Inflammatory macrophage treated with lipopolysaccharide for 4 hours (primary cell): ENCODE measurements at regions not wholly inside any gene's neighbourhood (a gene's known extent, or its start where the extent isn't known, plus 50 kb on each side); places are given as distances from the start of the nearest gene placed in this dataset.
A peak's percentile ranks its signal among the peaks of the same experiment; 100 is the strongest.

Source experiments
- DNase-seq: peaks from one replicate; pipeline ENCODE4 v3.0.0-alpha.2; 2020

GRCh38 chr1:55696181-55696754 is 481.1 kb upstream of the USP24 start:
- no peak for DNase-seq

- no peak for DNase-seq
These were observed 480.4 kb upstream of the USP24 start for GRCh38 chr1:55695552-55695951.

- no peak for DNase-seq
These were observed 480.0 kb upstream of the USP24 start for GRCh38 chr1:55695151-55695550.

- no peak for DNase-seq
These were observed 479.2 kb upstream of the USP24 start for GRCh38 chr1:55694310-55694801.

- no peak for DNase-seq
These were observed 477.6 kb upstream of the USP24 start for GRCh38 chr1:55692726-55693125.

GRCh38 chr1:55690366-55690765 is 475.2 kb upstream of the USP24 start:
- no peak for DNase-seq

GRCh38 chr1:55689800-55690199 is 474.6 kb upstream of the USP24 start:
- no peak for DNase-seq

- DNase-seq: no peak
These were observed 470.4 kb upstream of the USP24 start for GRCh38 chr1:55685560-55685959.

- DNase-seq: no peak
These were observed 469.0 kb upstream of the USP24 start for GRCh38 chr1:55684131-55684650.

- DNase-seq: no peak
These were observed 467.0 kb upstream of the USP24 start for GRCh38 chr1:55682198-55682597.

- no peak for DNase-seq
These were observed 464.8 kb upstream of the USP24 start for GRCh38 chr1:55679971-55680370.

GRCh38 chr1:55673416-55673815 is 458.3 kb upstream of the USP24 start:
- DNase-seq: no peak

- no peak for DNase-seq
These were observed 455.3 kb upstream of the USP24 start for GRCh38 chr1:55670331-55671082.

GRCh38 chr1:55669293-55669692 is 454.1 kb upstream of the USP24 start:
- no peak for DNase-seq

GRCh38 chr1:55662875-55663274 is 447.7 kb upstream of the USP24 start:
- no peak for DNase-seq

GRCh38 chr1:55658917-55659316 is 443.8 kb upstream of the USP24 start:
- no peak for DNase-seq

- no peak for DNase-seq
These were observed 439.6 kb upstream of the USP24 start for GRCh38 chr1:55654750-55655149.

GRCh38 chr1:55654171-55654570 is 439.0 kb upstream of the USP24 start:
- DNase-seq: no peak

GRCh38 chr1:55650444-55650843 is 435.3 kb upstream of the USP24 start:
- no peak for DNase-seq

- DNase-seq: no peak
These were observed 431.0 kb upstream of the USP24 start for GRCh38 chr1:55646181-55646580.

GRCh38 chr1:55645270-55645669 is 430.1 kb upstream of the USP24 start:
- DNase-seq: no peak

GRCh38 chr1:55641947-55642346 is 426.8 kb upstream of the USP24 start:
- no peak for DNase-seq

- DNase-seq: peak; percentile 37
These were observed 425.7 kb upstream of the USP24 start for GRCh38 chr1:55640708-55641473.

GRCh38 chr1:55639526-55639925 is 424.4 kb upstream of the USP24 start:
- DNase-seq: no peak
